ENCODE measurements at regions not wholly inside any gene's neighbourhood (a gene's known extent, or its start where the extent isn't known, plus 50 kb on each side); places are given as distances from the start of the nearest gene placed in this dataset.

GRCh38 chr22:48579043-48579927 lies 1248.4 kb downstream of the BRD1 start:
- TF ChIP-seq CTCF (IDR thresholded peaks at IDR 0.05) (no peak), POLR2A (IDR thresholded peaks at IDR 0.05) (no peak), EP300 (IDR thresholded peaks at IDR 0.05) (no peak)

Data from tibial nerve (tissue), 4 donors.